ENCODE measurements at regions not wholly inside any gene's neighbourhood (a gene's known extent, or its start where the extent isn't known, plus 50 kb on each side); places are given as distances from the start of the nearest gene placed in this dataset.

- Histone ChIP-seq H3K36me3 (no peaks in the 10 kb centered on the region), H3K4me1 (peaks cover 3% of the 10 kb centered on the region), H3K4me3 (ENCODE audit: low read depth, low read length) (no peak overlapping the region), H3K27me3 (no peaks in the 10 kb centered on the region), H3K9me3 (no peaks in the 10 kb centered on the region; the same call in 1 of the 2 replicates)
- no peak for TF ChIP-seq CTCF (IDR thresholded peaks at IDR 0.05; ENCODE audit: low read depth, low read length)
- no peak for DNase-seq
Measured at GRCh38 chr5:110288766-110289511, 437.5 kb downstream of the TMEM232 start.

GRCh38 chr5:110289512-110289810 lies 437.0 kb downstream of the TMEM232 start:
- no peak for DNase-seq
- Histone ChIP-seq H3K9me3 (no peaks in the 10 kb centered on the region), H3K36me3 (no peaks in the 10 kb centered on the region), H3K4me3 (ENCODE audit: low read depth, low read length) (no peak overlapping the region), H3K27me3 (no peaks in the 10 kb centered on the region), H3K4me1 (peaks cover 3% of the 10 kb centered on the region)
- no peak for TF ChIP-seq CTCF (IDR thresholded peaks at IDR 0.05; ENCODE audit: low read depth, low read length)

- DNase-seq = no peak
- no peaks in the 10 kb centered on the region for H3K9me3 ChIP-seq
- H3K36me3 ChIP-seq = no peaks in the 10 kb centered on the region
- no peak for TF ChIP-seq CTCF (IDR thresholded peaks at IDR 0.05; ENCODE audit: low read depth, low read length)
- H3K27me3 ChIP-seq = no peaks in the 10 kb centered on the region
- H3K4me1 ChIP-seq = peaks cover 3% of the 10 kb centered on the region
- no peak overlapping the region for H3K4me3 ChIP-seq (ENCODE audit: low read depth, low read length)
Measured at GRCh38 chr5:110290542-110290941, 435.9 kb downstream of the TMEM232 start.

GRCh38 chr5:110294281-110294680 lies 432.2 kb downstream of the TMEM232 start:
- Histone ChIP-seq H3K27me3 (no peaks in the 10 kb centered on the region), H3K4me1 (peaks cover 2% of the 10 kb centered on the region; the same call in 1 of the 2 replicates), H3K4me3 (ENCODE audit: low read depth, low read length) (no peak overlapping the region), H3K36me3 (no peaks in the 10 kb centered on the region), H3K9me3 (no peaks in the 10 kb centered on the region)
- DNase-seq = no peak
- TF ChIP-seq CTCF (IDR thresholded peaks at IDR 0.05; ENCODE audit: low read depth, low read length) = no peak

GRCh38 chr5:110297152-110297670 lies 429.3 kb downstream of the TMEM232 start:
- H3K27me3 ChIP-seq = no peaks in the 10 kb centered on the region
- no peaks in the 10 kb centered on the region for H3K36me3 ChIP-seq
- TF ChIP-seq CTCF (IDR thresholded peaks at IDR 0.05; ENCODE audit: low read depth, low read length) = no peak
- no peak overlapping the region for H3K4me3 ChIP-seq (ENCODE audit: low read depth, low read length)
- no peaks in the 10 kb centered on the region for H3K9me3 ChIP-seq
- H3K4me1 ChIP-seq = no peaks in the 10 kb centered on the region; the same call in 1 of the 2 replicates
- DNase-seq = no peak

GRCh38 chr5:110304176-110304575 lies 422.3 kb downstream of the TMEM232 start:
- no peaks in the 10 kb centered on the region for H3K4me1 ChIP-seq
- no peak for TF ChIP-seq CTCF (IDR thresholded peaks at IDR 0.05; ENCODE audit: low read depth, low read length)
- H3K27me3 ChIP-seq = no peaks in the 10 kb centered on the region
- no peak for DNase-seq
- H3K36me3 ChIP-seq = no peaks in the 10 kb centered on the region
- no peak overlapping the region for H3K4me3 ChIP-seq (ENCODE audit: low read depth, low read length)
- H3K9me3 ChIP-seq = no peaks in the 10 kb centered on the region
